ENCODE measurements at regions not wholly inside any gene's neighbourhood (a gene's known extent, or its start where the extent isn't known, plus 50 kb on each side); places are given as distances from the start of the nearest gene placed in this dataset.

- Histone ChIP-seq H3K4me3 (ENCODE audit: low read length in 3 of 3) (no peak overlapping the region), H3K36me3 (ENCODE audit: control insufficient read depth in 2 of 3, insufficient read depth in 3 of 3, low read length in 3 of 3) (no peaks in the 10 kb centered on the region), H3K9ac (ENCODE audit: low read length in 3 of 3) (no peak overlapping the region), H3K4me1 (ENCODE audit: control insufficient read depth in 2 of 3, insufficient read depth in 2 of 3, low read depth in 1 of 3, low read length in 3 of 3) (no peaks in the 10 kb centered on the region), H3K27me3 (ENCODE audit: control insufficient read depth, insufficient read depth, low read length) (no peaks in the 10 kb centered on the region), H3K9me3 (ENCODE audit: control insufficient read depth in 2 of 3, insufficient read depth in 1 of 3, low read length in 3 of 3) (no peaks in the 10 kb centered on the region), H3K27ac (ENCODE audit: low read depth in 2 of 2, low read length in 2 of 2) (no peak overlapping the region)
- TF ChIP-seq, protein P1, sequence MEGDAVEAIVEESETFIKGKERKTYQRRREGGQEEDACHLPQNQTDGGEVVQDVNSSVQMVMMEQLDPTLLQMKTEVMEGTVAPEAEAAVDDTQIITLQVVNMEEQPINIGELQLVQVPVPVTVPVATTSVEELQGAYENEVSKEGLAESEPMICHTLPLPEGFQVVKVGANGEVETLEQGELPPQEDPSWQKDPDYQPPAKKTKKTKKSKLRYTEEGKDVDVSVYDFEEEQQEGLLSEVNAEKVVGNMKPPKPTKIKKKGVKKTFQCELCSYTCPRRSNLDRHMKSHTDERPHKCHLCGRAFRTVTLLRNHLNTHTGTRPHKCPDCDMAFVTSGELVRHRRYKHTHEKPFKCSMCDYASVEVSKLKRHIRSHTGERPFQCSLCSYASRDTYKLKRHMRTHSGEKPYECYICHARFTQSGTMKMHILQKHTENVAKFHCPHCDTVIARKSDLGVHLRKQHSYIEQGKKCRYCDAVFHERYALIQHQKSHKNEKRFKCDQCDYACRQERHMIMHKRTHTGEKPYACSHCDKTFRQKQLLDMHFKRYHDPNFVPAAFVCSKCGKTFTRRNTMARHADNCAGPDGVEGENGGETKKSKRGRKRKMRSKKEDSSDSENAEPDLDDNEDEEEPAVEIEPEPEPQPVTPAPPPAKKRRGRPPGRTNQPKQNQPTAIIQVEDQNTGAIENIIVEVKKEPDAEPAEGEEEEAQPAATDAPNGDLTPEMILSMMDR (IDR thresholded peaks at IDR 0.05; ENCODE audit: borderline replicate concordance, extremely low read depth, insufficient read depth) = no peak
- intact Hi-C loops (cut with DNase I) = no loop called here
- no peak for FAIRE-seq
- no peak for DNase-seq
Observed at GRCh38 chr17:33403194-33403593, 110.1 kb upstream of the ASIC2 start.

DNA sequence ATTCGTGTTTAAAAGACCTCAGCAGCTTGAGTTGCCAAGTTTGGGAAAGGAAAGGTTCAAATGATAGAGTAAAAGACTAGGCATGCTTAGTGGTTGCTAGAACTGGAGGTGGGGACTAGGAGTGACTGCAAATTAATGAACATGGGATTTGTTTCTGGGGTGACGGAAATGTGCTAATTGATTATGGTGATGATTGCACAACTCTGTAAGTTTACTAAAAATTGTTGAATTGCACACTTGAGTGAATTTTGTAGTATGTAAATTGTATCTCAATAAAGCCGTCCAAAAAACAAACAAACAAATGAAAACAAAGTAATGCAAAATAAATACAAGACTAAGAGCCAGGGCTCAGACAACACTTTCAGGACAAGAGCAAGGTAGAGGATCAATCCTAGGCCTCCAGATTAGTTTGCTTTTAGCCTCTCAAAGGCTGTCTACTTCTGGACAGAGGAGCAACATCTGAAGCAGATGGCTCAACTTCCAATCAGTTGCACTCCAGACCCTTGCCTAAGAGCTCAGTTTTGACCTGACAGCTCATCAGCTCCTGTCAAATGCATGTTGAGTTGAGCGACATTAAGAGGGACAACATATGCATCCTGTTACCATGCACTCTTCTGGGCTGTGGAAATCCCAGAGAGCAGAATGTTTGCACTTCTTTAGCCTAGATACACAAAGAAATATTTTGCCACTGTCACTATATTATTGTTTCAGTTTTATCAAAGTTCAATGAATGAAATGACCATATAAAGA lies 111.2 kb upstream of the ASIC2 start:
- intact Hi-C loops (cut with DNase I) = no loop called here

DNA sequence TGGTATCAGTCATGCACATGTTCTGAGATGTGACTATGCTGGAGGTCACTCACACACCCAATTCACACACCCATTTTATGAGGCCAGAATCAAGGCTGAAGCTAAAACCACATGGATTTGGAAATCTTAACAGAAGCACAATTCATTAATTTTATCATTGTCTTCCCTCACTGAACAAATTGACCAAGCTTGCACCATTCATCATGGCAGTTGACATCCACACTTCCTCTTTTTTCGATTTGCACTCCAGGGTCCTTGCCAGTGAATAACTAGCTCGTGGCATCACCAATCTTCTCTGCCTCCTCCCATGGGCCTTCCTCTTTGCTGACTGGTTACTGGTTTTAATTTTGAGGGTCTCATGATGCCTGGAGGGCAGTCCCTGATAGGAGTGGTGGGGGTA lies 123.0 kb upstream of the ASIC2 start:
- Histone ChIP-seq H3K4me1 (ENCODE audit: control insufficient read depth in 2 of 3, insufficient read depth in 2 of 3, low read depth in 1 of 3, low read length in 3 of 3) (no peaks in the 10 kb centered on the region), H3K27me3 (ENCODE audit: control insufficient read depth, insufficient read depth, low read length) (no peaks in the 10 kb centered on the region), H3K9me3 (ENCODE audit: control insufficient read depth in 2 of 3, insufficient read depth in 1 of 3, low read length in 3 of 3) (no peaks in the 10 kb centered on the region), H3K36me3 (ENCODE audit: control insufficient read depth in 2 of 3, insufficient read depth in 3 of 3, low read length in 3 of 3) (no peaks in the 10 kb centered on the region), H3K27ac (ENCODE audit: low read depth in 2 of 2, low read length in 2 of 2) (no peak overlapping the region), H3K9ac (ENCODE audit: low read length in 3 of 3) (no peak overlapping the region), H3K4me3 (ENCODE audit: low read length in 3 of 3) (no peak overlapping the region)
- no peak for FAIRE-seq
- intact Hi-C loops (cut with DNase I) = no loop called here
- TF ChIP-seq, protein P1 (IDR thresholded peaks at IDR 0.05; ENCODE audit: borderline replicate concordance, extremely low read depth, insufficient read depth) = no peak
- DNase-seq = no peak

More for the DNA sequence above, 111.2 kb upstream of the ASIC2 start:
- DNase-seq = no peak
- no peaks in the 10 kb centered on the region for H3K4me1 ChIP-seq (ENCODE audit: control insufficient read depth in 2 of 3, insufficient read depth in 2 of 3, low read depth in 1 of 3, low read length in 3 of 3)
- FAIRE-seq = no peak
- H3K4me3 ChIP-seq (ENCODE audit: low read length in 3 of 3) = no peak overlapping the region
- no peaks in the 10 kb centered on the region for H3K36me3 ChIP-seq (ENCODE audit: control insufficient read depth in 2 of 3, insufficient read depth in 3 of 3, low read length in 3 of 3)
- H3K9ac ChIP-seq (ENCODE audit: low read length in 3 of 3) = no peak overlapping the region
- H3K9me3 ChIP-seq (ENCODE audit: control insufficient read depth in 2 of 3, insufficient read depth in 1 of 3, low read length in 3 of 3) = no peaks in the 10 kb centered on the region
- no peak overlapping the region for H3K27ac ChIP-seq (ENCODE audit: low read depth in 2 of 2, low read length in 2 of 2)
- H3K27me3 ChIP-seq (ENCODE audit: control insufficient read depth, insufficient read depth, low read length) = no peaks in the 10 kb centered on the region
- TF ChIP-seq, protein P1 (IDR thresholded peaks at IDR 0.05; ENCODE audit: borderline replicate concordance, extremely low read depth, insufficient read depth) = no peak

Data from kidney (tissue), 13 donors.